CD14-positive monocyte (primary cell): ENCODE measurements at regions not wholly inside any gene's neighbourhood (a gene's known extent, or its start where the extent isn't known, plus 50 kb on each side); places are given as distances from the start of the nearest gene placed in this dataset.

Experiments
- DNase-seq, 3 donors: peaks; one replicate each; pipeline ENCODE4 v3.0.0-alpha.2; 2011 to 2022
- H2AFZ ChIP-seq: 2 replicates; pipeline ENCODE4 v1.6.0; 2012; ENCODE audit warnings: mild to moderate bottlenecking, low read depth, low read length, inconsistent platforms; ENCODE audit not compliant: insufficient read depth, poor library complexity, severe bottlenecking
- H3K27ac ChIP-seq, 2 donors: 1 replicate in 1 of 2; 2 replicates in 1 of 2; pipeline ENCODE4 v1.5.1; 2012 to 2013; ENCODE audit warnings: low read length in 2 of 2, control low read depth in 1 of 2, inconsistent platforms in 1 of 2, low read depth in 1 of 2, mild to moderate bottlenecking in 1 of 2
- H3K27me3 ChIP-seq, 2 donors: one replicate each; pipeline versions ENCODE4 v1.6.0 to v1.6.1; 2011 to 2013; ENCODE audit warnings: low read length in 2 of 2; ENCODE audit not compliant: control insufficient read depth in 2 of 2, insufficient read depth in 2 of 2
- H3K36me3 ChIP-seq, 2 donors: replicated peaks in 1 of 2; 1 replicate in 1 of 2; 2 replicates in 1 of 2; pipeline versions ENCODE4 v1.5.1 to v1.6.1; 2012 to 2013; ENCODE audit warnings: low read length in 2 of 2, control low read depth in 1 of 2, inconsistent platforms in 1 of 2, mild to moderate bottlenecking in 1 of 2; ENCODE audit not compliant: insufficient read depth in 2 of 2, control insufficient read depth in 1 of 2
- H3K4me1 ChIP-seq, 2 donors: 1 replicate in 1 of 2; 2 replicates in 1 of 2; pipeline versions ENCODE4 v1.5.1 to v1.6.1; 2012 to 2013; ENCODE audit warnings: low read length in 2 of 2, control low read depth in 1 of 2, inconsistent platforms in 1 of 2, mild to moderate bottlenecking in 1 of 2, moderate library complexity in 1 of 2; ENCODE audit not compliant: insufficient read depth in 2 of 2, control insufficient read depth in 1 of 2
- H3K4me2 ChIP-seq: replicated peaks from 2 replicates; pipeline ENCODE3; 2012; ENCODE audit warnings: low read length, moderate library complexity, mild to moderate bottlenecking; ENCODE audit not compliant: poor library complexity, severe bottlenecking; ENCODE audit errors: extremely low read depth
- H3K4me3 ChIP-seq, 3 experiments: fragments of 200-600 bp in 1 of 3; sonication (generic) in 1 of 3; replicated peaks in 1 of 3; 1 replicate in 2 of 3; 2 replicates in 1 of 3; pipeline ENCODE4 v1.5.1; 2011 to 2013; ENCODE audit warnings: low read length in 3 of 3, mild to moderate bottlenecking in 3 of 3, control low read depth in 2 of 3, low read depth in 2 of 3, inconsistent platforms in 1 of 3, moderate library complexity in 1 of 3
- H3K79me2 ChIP-seq: 2 replicates; pipeline ENCODE4 v1.6.0; 2012; ENCODE audit warnings: mild to moderate bottlenecking, control low read depth, inconsistent platforms, low read length, moderate library complexity; ENCODE audit not compliant: insufficient read depth
- H3K9ac ChIP-seq: 2 replicates; pipeline ENCODE4 v1.6.0; 2017; ENCODE audit warnings: low read length, mild to moderate bottlenecking; ENCODE audit not compliant: insufficient read depth, poor library complexity, severe bottlenecking
- H3K9me3 ChIP-seq, 2 donors: replicated peaks in 1 of 2; 1 replicate in 1 of 2; 2 replicates in 1 of 2; pipeline versions ENCODE4 v1.5.1 to v1.6.1; 2012 to 2013; ENCODE audit warnings: low read length in 2 of 2, control low read depth in 1 of 2; ENCODE audit not compliant: control insufficient read depth in 1 of 2, insufficient read depth in 1 of 2
- H4K20me1 ChIP-seq: 2 replicates; pipeline ENCODE4 v1.6.0; 2012; ENCODE audit warnings: mild to moderate bottlenecking, low read length, control low read depth, moderate library complexity; ENCODE audit not compliant: insufficient read depth
- H3K27ac Mint-ChIP-seq, 7 donors: one replicate each; pipeline ENCODE4 v1.8.0; 2020; ENCODE audit warnings: mild to moderate bottlenecking in 7 of 7, mixed read lengths in 7 of 7, moderate library complexity in 6 of 7, inconsistent platforms in 2 of 7
- H3K27me3 Mint-ChIP-seq, 3 donors: one replicate each; pipeline ENCODE4 v1.8.0; 2021 to 2022; ENCODE audit warnings: low read depth in 3 of 3, mild to moderate bottlenecking in 3 of 3, mixed read lengths in 3 of 3, moderate library complexity in 3 of 3, inconsistent platforms in 1 of 3
- H3K36me3 Mint-ChIP-seq, 2 donors: one replicate each; pipeline ENCODE4 v1.8.0; 2020; ENCODE audit warnings: mixed read lengths in 2 of 2, inconsistent platforms in 1 of 2, mild to moderate bottlenecking in 1 of 2
- H3K4me1 Mint-ChIP-seq: one replicate; pipeline ENCODE4 v1.8.0; 2020; ENCODE audit warnings: mild to moderate bottlenecking, mixed read lengths
- H3K4me3 Mint-ChIP-seq, 2 donors: one replicate each; pipeline ENCODE4 v1.8.0; 2020; ENCODE audit warnings: mild to moderate bottlenecking in 2 of 2, mixed read lengths in 2 of 2, moderate library complexity in 1 of 2
- H3K9me3 Mint-ChIP-seq, 7 donors: one replicate each; pipeline ENCODE4 v1.8.0; 2020 to 2022; ENCODE audit warnings: mixed read lengths in 7 of 7, mild to moderate bottlenecking in 6 of 7, moderate library complexity in 6 of 7, inconsistent platforms in 2 of 7
- WGBS: methylation state at CpG from one replicate; pipeline ENCODE4 v1.1.5; 2013; ENCODE audit warnings: missing lambda C conversion rate; ENCODE audit not compliant: insufficient coverage; 5-methylcytosine and 5-hydroxymethylcytosine counted together
- intact Hi-C, 2 donors: fragments of 100-400 bp; cut with micrococcal nuclease; formaldehyde crosslinking; loops; one replicate each; pipeline versions ENCODE4 v1.15.0 to v1.15.1; 2023
- TF ChIP-seq, protein P1 (sequence below): fragments of 200-600 bp; IDR thresholded peaks from one replicate; pipeline ENCODE4 v1.8.0; 2022; ENCODE audit warnings: antibody characterized with exemption, mild to moderate bottlenecking

GRCh38 chr4:117621673-117622072, 412.6 kb upstream of the NDST3 start:
- Mint-ChIP-seq H3K4me1 (no peaks in the 10 kb centered on the region), H3K27me3 (no peaks in the 10 kb centered on the region), H3K27ac (no peak overlapping the region), H3K36me3 (no peaks in the 10 kb centered on the region), H3K4me3 (no peak overlapping the region), H3K9me3 (peaks cover 0 to 3% (median 0%) of the 10 kb centered on the region in 7 donors)
- H3K4me2 ChIP-seq: no peak overlapping the region
- H3K27ac ChIP-seq: no peak overlapping the region
- H3K79me2 ChIP-seq: no peaks in the 10 kb centered on the region
- H3K9ac ChIP-seq: no peak overlapping the region
- no peaks in the 10 kb centered on the region for H3K9me3 ChIP-seq
- WGBS: 100% methylated on average over 1 of the region's 4 CpGs
- no peaks in the 10 kb centered on the region for H3K4me1 ChIP-seq
- no peaks in the 10 kb centered on the region for H3K27me3 ChIP-seq
- DNase-seq: no peak
- no peak overlapping the region for H2AFZ ChIP-seq
- intact Hi-C loops: no loop called here
- TF ChIP-seq, protein P1, sequence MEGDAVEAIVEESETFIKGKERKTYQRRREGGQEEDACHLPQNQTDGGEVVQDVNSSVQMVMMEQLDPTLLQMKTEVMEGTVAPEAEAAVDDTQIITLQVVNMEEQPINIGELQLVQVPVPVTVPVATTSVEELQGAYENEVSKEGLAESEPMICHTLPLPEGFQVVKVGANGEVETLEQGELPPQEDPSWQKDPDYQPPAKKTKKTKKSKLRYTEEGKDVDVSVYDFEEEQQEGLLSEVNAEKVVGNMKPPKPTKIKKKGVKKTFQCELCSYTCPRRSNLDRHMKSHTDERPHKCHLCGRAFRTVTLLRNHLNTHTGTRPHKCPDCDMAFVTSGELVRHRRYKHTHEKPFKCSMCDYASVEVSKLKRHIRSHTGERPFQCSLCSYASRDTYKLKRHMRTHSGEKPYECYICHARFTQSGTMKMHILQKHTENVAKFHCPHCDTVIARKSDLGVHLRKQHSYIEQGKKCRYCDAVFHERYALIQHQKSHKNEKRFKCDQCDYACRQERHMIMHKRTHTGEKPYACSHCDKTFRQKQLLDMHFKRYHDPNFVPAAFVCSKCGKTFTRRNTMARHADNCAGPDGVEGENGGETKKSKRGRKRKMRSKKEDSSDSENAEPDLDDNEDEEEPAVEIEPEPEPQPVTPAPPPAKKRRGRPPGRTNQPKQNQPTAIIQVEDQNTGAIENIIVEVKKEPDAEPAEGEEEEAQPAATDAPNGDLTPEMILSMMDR: no peak
- no peaks in the 10 kb centered on the region for H3K36me3 ChIP-seq
- H3K4me3 ChIP-seq: no peak overlapping the region
- no peaks in the 10 kb centered on the region for H4K20me1 ChIP-seq

DNA sequence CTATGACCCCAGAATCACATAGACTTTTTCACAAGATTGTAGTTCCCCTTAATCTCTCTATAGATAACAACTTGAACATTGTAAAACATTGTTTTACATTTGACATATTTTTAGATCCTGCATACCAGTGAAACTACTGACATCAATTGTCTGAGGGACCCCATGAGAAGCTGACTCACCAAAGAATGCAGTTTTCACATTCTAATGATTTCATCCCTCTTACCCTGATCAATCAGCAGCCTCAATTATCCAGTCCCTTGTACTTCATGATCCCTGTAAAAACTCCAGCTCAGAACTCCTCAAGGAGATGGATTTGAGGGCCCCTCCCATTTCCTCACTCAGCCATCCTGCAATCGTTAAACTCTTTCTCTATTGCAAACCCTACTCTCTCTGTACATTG, 411.0 kb upstream of the NDST3 start:
- no peaks in the 10 kb centered on the region for H3K4me1 Mint-ChIP-seq
- WGBS: no CpG with 5 or more reads among the region's 1 CpG
- H3K79me2 ChIP-seq: no peaks in the 10 kb centered on the region

More for the DNA sequence above, 411.0 kb upstream of the NDST3 start:
- no peaks in the 10 kb centered on the region for H4K20me1 ChIP-seq
- no peaks in the 10 kb centered on the region for H3K4me1 ChIP-seq
- H3K9ac ChIP-seq: no peak overlapping the region
- H3K9me3 ChIP-seq: no peaks in the 10 kb centered on the region
- peaks cover 0 to 3% (median 0%) of the 10 kb centered on the region in 7 donors for H3K9me3 Mint-ChIP-seq
- H3K4me3 ChIP-seq: no peak overlapping the region
- DNase-seq: no peak
- H3K27ac Mint-ChIP-seq: no peak overlapping the region
- no peaks in the 10 kb centered on the region for H3K36me3 ChIP-seq
- no peak overlapping the region for H3K27ac ChIP-seq
- no peak overlapping the region for H3K4me2 ChIP-seq
- H2AFZ ChIP-seq: no peak overlapping the region
- no peaks in the 10 kb centered on the region for H3K36me3 Mint-ChIP-seq
- no peak overlapping the region for H3K4me3 Mint-ChIP-seq
- peaks cover 0 to 1% (median 0%) of the 10 kb centered on the region in 3 donors for H3K27me3 Mint-ChIP-seq
- intact Hi-C loops: no loop called here
- TF ChIP-seq, protein P1: no peak
- H3K27me3 ChIP-seq: no peaks in the 10 kb centered on the region
